IPS-11a (cell line): ENCODE measurements at regions not wholly inside any gene's neighbourhood (a gene's known extent, or its start where the extent isn't known, plus 50 kb on each side); places are given as distances from the start of the nearest gene placed in this dataset.
"Not testable (repeated sequence)": the region's sequence is repeated elsewhere in the genome, so short reads cannot be mapped to it uniquely, and the experiment has no call there.

Experiments
- H3K4me3 ChIP-seq: one replicate; pipeline ENCODE4 v1.5.1; 2013; ENCODE audit warnings: low read depth, low read length, control low read depth

DNA sequence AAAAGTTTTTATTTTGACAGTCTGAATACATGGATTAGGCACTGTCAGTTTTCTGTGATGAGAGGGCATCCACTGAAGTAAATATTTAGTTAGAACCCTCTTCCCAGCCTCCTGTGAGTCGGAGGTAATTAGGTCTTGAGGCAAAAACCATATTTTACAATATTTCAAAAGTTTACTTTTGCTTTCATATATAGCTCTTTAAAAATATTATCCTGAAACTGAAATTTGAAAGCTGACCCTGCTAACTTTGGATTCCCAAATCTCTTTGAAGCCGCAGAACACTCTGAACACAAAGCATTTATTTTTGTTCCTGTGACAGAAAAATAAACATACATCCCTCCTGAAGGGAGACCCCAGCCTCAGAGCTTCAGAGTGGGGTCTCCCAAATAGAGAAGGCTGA is 317.4 kb downstream of the KIF20B start:
- H3K4me3 ChIP-seq = no peak overlapping the region

DNA sequence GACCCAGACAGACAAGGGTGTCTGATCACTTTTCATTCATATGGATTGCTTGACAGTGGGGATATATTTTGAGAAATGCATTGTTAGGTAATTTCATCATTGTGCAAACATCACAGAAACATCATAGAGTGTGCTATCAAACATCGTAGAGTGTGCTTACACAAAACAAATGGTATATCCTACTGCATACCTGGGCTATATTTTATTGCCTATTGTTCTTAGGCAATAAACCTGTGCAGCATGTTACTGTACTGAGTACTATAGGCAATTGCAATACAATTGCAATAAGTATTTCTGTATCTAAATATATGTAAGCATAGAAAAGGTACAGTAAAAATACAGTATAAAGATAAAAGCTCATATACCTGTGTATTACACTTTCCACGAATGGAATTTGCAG is 319.1 kb downstream of the KIF20B start:
- no peak overlapping the region for H3K4me3 ChIP-seq

DNA sequence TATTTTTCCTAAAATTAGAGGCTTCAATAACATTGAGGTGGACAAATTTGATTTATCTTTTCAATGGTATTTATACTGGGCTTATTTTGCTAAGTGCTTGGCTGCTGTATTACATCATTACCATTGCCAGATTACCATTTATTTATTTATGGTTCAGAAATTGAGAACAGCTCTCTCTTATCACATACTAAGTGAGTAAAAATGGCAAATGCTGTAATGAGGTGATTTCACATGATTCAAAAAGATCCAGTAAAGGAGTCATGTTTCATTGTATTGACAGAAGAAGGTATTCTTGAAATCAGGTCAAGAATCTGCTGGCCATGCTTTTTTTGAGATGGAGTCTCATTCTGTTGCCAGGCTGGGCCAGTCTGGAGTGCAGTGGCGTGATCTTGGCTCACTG is 322.6 kb downstream of the KIF20B start:
- no peak overlapping the region for H3K4me3 ChIP-seq

DNA sequence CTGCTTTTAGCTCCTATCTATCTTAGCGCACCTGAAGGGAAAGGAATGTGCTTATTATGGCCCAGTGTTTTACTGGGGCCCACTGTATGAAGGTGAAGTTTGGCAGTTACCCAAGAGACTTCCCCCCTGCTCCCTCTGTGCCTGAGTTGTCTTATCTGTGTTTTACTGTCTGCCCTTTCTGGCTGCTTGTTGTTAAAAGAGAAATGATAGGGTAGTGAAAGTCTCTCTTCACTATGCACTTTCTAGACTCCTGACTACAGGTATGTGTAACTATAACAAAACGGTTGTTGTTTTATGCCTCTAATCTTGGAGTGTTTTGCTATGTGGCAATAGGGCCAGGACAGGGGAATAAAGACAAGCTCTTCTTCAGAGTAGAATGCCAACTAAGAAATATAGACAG is 326.9 kb downstream of the KIF20B start:
- H3K4me3 ChIP-seq = no peak overlapping the region

DNA sequence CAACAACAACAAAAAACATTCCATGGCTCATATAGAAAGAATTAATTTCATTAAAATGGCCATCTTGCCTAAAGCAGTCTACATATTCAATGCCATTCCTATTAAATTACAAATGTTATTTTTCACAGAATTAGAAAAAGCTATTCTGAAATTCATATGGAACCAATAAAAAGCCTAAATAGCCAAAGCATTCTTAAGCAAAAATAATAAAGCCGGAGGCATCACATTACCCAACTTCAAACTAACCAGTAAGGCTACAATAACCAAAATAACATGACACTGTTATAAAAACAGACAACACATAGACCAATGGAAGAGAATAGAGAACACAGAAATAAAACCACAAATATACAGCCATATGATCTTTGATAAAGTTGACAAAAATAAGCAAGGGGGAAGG is 330.4 kb downstream of the KIF20B start:
- H3K4me3 ChIP-seq = no peak overlapping the region

DNA sequence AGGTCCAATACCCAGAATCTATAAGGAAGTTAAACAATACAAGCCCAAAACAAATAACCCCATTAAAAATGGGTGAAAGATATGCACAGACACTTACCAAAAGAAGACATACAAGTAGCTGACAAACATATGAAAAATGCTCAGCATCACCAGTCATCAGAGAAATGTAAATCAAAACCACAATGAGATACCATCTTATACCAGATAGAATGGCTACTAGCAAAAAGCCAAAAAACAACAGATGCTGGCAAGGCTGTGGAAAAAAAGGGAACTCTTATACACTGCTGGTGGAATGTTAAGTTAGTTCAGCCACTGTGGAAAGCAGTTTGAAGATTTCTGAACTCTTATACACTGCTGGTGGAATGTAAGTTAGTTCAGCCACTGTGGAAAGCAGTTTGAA is 331.1 kb downstream of the KIF20B start:
- H3K4me3 ChIP-seq = no peak overlapping the region

DNA sequence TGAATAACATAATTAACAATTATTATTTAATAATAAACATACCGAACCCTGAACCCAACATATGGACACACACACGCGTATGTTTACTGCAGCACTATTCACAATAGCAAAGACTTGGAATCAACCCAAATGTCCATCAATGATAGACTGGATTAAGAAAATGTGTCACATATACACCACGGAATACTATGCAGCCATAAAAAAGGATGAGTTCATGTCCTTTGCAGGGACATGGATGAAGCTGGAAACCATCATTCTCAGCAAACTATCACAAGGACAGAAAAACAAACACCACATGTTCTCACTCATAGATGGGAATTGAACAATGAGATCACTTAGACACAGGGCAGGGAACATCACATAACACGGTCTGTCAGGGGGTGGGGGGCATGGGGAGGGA is 333.5 kb downstream of the KIF20B start:
- not testable (repeated sequence) for H3K4me3 ChIP-seq

DNA sequence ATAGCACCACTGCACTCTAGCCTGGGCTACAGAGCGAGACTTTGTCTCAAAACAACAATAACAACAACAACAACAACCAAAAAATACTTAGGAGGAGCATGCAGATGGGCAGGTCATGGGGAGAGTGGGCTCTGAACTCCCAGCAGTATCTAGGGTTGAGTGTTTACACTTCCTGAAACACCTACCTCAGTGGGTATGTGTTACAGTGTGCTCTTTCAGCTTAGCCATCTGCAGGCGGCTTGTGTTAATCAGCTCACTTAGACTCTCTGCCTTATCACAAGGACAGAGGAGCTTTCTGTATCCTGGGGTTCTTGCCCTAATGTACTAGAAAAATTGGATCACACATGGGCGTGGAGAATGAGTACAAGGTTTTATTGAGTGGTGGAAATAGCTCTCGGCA is 340.2 kb downstream of the KIF20B start:
- no peak overlapping the region for H3K4me3 ChIP-seq

DNA sequence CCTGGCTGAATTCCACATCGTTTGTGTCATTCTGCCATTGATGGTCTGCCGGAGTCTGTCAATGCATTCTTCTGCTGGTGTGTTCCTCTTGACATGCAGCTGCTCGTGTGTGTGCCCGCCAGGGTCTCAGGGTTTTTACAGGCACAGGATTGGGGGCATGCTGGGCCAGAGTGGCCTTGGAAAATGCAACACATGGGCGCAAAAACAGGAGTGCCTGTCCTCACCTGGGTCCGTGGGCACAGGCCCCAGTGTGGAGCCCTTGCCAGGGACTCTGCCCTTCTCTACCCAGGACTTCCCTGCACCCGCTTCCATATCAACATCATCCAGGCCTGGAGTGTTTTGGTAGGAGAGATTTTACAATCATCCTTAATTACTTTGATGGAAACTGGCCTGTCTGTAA is 340.7 kb downstream of the KIF20B start:
- H3K4me3 ChIP-seq = no peak overlapping the region

DNA sequence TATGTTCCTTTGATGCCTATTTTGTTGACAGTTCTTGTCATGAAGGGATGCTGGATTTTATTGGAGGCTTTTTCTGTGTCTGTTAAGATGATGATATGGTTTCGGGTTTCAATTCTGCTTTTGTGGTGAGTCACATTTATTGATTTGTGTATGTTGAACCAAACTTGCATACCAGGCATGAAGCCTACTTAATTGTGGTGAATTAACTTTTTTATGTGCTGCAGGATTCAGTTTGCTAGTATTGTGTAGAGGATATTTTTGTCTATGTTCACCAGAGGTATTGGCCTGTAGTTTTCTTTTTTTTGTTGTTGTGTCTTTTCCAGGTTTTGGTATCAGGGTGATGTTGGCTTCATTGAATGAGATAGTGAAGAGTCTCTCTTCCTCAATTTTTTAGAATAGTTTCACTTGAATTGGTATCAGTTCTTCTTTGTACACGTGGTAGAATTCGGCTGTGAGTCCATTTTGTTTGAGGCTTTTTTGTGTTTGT is 345.9 kb downstream of the KIF20B start:
- H3K4me3 ChIP-seq = no peak overlapping the region

DNA sequence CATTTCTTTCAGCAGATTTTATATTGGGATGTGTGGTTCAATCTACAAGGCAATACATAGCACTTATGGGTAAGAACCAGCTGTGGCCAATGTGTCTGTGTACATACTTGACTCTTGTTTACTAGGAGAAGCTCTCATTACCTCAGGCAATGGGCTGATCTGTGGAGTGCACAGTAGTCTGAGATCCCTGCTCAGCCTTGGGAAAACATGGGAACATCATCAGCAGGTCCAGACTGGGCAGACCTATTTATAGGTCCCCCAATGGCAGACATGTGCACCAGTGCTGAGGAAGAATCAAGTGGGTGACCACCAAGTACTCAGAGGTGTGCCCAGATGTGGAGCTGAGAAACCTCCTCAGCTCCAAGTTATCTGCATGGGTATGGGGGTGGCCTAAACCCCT is 349.7 kb downstream of the KIF20B start:
- no peak overlapping the region for H3K4me3 ChIP-seq

DNA sequence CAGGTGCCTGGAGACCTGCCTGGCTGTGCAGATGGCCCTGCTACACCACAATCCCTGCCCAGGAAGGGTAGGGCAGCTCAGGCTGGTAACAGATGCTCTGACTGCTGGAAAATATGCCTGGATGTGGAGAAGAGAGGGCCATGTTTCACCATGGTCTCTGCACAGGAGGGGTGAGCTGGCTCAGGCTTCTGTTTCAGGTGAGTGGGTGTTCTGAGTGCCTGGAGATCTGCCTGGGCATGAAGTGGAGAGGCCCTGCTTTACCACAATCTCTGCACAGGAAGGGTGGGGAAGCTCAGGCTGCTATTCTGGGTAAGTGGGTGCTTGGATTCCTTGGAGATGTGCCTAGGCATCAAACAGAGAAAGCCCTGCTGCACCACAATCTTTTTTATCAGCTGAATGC is 350.1 kb downstream of the KIF20B start:
- no peak overlapping the region for H3K4me3 ChIP-seq

DNA sequence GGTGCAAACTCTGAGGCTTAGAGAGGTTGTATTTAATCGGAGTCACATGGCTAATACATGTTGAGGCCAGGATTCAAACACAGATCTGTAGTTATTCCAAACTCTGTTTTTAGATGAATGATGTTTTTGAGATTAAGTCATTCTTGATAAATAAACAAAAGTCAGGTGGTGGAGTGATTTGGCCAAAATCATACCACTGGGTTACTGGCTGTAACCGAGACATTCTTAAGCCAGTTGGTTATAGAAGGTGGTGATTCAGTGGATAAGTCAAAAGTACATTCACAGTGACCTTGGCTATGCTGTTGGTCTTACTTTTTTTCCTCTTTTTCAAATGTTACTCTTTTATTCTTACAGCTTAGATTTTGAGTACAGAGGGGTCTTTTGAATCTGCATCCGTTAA is 361.4 kb downstream of the KIF20B start:
- no peak overlapping the region for H3K4me3 ChIP-seq

DNA sequence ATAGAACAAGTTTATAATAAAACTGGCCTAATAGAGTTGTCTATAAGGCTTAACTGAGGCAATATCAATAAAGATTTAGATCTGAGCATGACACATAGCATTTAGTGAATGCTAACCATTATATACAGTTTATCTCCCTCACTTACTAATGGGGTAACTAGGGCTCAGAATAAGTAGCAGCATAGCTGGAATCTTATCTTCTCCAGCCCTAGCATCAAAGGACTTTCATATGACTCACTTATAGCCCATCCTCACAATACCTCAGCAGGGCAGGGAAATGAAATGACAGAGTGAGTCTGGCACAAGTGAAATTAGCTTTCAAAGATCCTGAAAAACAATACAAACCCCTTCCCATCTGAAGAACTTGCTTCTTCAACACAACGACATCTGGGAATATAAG is 362.9 kb downstream of the KIF20B start:
- H3K4me3 ChIP-seq = no peak overlapping the region

DNA sequence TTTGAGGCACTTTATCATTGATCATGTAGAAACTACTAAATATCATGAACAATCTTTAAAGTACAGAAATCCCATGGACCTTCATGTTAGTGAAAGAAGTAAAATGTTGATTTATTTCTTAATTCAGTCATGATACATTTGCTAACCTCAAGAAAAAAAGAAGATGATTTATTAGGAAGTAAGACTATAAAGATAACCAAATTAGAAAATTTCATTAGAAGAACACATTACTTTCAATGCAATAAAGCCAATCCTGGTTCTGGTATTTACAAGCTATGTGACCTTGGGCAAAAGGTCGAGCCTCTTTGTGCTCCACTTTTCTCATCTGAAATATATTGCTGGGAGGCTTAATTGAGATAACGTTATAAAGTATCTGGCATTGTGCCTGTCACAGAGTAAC is 365.0 kb downstream of the KIF20B start:
- no peak overlapping the region for H3K4me3 ChIP-seq

DNA sequence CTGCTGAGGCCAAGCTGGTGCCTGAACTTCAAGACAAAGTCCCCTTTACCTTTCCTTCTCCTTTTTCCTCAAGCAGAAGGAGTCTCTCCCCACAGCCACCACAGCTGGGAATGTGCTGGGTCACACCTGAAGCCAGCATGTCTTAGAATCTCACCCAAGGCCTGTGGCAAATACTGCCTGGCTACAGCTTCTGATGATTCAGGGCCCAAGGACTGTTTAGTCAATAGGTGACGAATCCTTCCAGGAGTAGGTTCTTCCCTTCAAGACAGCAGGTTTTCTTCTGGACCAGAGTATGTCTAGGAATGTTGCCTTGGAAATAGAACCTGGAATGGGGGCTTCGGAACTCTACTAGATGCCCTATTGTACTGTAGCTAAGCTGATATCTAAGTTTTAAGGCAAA is 374.6 kb downstream of the KIF20B start:
- H3K4me3 ChIP-seq = no peak overlapping the region

DNA sequence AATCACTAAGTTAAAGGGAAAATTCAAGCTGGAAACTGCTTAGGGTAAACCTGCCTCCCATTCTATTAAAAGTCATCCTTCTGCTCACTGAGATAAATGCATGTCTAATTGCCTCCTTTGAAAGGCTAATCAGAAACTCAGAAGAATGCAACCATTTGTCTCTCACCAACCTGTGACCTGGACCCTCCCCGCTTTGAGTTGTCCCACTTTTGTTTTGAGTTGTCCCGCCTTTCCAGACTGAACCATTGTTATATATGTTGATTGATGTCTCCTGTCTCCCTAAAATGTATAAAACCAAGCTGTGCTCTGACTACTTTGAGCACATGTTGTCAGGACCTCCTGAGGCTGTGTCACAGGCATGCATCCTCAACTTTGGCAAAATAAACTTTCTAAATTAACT is 378.4 kb downstream of the KIF20B start:
- H3K4me3 ChIP-seq = no peak overlapping the region

DNA sequence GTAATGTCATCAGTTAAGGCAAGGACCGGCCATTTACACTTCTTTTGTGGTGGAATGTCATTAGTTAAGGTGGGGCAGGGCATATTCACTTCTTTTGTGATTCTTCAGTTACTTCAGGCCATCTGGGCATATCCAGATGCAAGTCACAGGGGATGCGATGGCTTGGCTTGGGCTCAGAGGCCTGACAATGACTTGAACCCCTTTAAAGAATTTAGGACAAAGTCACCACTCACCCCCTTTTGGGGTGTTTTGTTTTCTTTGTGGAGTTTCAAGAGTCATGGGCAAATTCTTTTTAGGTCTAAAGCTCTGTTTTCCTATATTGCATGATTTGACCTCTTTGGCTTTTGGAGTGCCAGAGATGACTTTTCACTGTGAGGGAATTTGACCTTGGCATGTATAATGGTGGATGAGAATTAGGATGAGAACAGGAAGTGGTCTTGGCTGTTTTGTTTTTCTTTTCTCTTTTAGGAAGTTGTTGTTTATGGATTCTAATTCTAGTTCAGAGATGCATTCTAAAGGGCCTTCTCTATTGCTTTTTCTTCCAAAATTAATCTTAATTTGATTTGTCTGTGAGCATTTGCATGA is 385.3 kb downstream of the KIF20B start:
- H3K4me3 ChIP-seq = not testable (repeated sequence)

DNA sequence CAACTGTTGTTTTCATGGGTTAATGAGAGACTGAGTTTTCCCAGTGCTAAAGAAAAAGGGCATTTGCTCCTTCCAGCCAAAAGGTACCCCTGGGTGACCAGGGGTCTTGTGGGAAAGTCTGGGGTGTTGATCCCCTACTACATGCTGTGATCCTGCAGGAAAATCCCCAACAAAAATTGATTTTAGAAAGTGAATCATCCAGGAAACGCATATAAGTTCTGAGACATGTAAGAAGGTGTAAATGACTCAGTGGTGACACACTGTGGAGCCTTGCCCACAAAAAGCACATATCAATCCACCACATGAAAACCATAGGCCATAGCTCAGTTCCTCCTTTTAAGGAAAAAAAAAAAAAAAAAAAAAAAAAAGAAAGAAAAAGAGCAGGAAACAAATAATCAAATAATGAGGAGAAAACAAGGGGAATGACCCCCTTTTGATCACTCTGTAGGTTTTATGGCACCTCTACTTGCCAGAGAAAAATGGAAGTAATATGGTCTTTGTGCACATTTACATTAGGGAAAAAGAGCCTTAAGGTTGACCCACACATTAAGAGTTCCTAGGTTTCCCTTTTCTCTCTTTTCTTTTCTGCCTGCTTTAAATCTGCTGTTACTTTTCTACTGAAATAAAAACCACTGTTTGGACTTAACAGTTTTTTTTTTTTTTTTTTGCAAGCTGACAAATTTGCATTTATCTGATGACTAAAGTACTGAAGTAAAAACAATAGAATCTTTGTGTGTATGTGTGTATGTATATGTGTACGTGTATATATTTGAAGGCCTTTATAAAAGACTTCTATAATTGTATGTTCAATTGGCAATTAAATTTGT is 386.0 kb downstream of the KIF20B start:
- no peak overlapping the region for H3K4me3 ChIP-seq

DNA sequence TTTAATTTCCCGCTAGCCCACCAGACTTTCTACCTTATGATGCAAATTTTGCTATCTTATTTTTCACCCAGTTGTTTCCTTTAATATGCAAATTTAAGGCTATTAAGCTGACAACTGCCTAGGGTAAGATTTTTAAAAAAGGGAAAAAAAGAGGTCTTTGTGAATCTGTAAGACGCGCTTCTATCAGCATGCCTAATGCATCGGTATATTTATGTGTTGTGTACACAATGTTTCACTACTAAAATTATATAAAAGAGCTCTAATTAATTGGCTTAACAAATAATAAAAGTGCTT is 386.6 kb downstream of the KIF20B start:
- H3K4me3 ChIP-seq = no peak overlapping the region

DNA sequence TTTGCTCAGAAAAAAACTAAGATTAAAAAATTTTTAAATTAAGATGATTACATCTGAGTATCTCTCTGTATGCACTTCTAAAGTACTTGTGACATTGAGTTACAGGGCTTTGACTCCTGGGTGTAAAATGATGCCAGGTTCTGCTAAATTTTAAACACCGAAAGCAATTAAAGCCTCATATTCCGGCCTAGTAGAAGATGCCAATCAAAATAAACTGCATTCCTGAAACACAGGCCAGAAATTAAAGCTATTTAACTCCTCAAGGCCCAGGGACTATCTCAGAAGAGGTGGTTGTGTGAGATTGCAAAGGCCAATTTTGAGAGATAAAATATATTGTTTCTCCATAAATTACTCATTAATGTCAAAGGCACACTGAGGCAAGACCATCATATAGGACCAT is 388.3 kb downstream of the KIF20B start:
- no peak overlapping the region for H3K4me3 ChIP-seq

DNA sequence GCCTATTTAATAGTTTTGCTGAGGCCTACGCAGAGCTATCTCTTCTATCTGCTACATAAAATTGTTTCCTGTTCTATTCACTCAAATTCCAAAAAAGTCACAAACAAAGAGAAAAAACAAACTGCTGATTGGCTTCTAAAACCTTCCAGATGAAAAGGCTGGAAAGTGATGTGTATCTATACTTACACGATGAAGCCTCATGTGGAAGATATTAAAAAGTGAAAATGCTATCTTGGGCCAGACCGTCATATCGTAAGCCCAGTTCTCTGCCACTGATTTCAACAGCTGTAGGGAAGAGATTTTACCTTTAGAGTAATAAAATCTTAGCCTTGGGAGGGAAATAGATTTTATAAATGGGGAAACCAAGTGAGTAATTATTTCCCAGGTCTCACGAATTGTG is 394.8 kb downstream of the KIF20B start:
- H3K4me3 ChIP-seq = no peak overlapping the region

DNA sequence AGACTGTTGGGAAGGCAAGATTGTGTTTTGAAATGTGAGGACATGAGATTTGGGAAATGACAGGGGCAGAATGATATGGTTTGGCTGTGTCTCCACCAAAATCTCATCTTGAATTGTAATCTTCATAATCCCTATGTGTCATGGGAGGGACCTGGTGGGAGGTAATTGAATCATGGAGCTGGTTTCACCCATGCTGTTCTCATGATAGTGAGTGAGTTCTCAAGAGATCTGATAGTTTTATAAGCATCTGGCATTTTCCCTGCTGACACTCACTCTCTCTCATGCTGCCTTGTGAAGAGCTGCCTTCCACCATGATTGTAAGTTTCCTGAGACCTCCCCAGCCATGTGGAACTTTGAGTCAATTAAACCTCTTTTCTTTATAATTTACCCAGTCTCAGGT is 406.2 kb downstream of the KIF20B start:
- H3K4me3 ChIP-seq = not testable (repeated sequence)
